NB4 (cell line): ENCODE measurements at regions not wholly inside any gene's neighbourhood (a gene's known extent, or its start where the extent isn't known, plus 50 kb on each side); places are given as distances from the start of the nearest gene placed in this dataset.

ENCODE experiments used
- CTCF ChIP-seq: IDR thresholded peaks from one replicate; pipeline ENCODE4 v1.5.1; 2012; ENCODE audit warnings: low read depth, low read length
- MAX ChIP-seq: IDR thresholded peaks from 2 replicates; pipeline ENCODE4 v1.6.1; 2011; ENCODE audit warnings: low read depth, low read length
- MYC ChIP-seq: IDR thresholded peaks from 2 replicates; pipeline ENCODE4 v1.6.1; 2011; ENCODE audit warnings: low read depth, low read length
- POLR2A ChIP-seq: IDR thresholded peaks from 2 replicates; pipeline ENCODE4 v1.6.1; 2011; ENCODE audit warnings: mild to moderate bottlenecking; ENCODE audit not compliant: insufficient read length; ENCODE audit errors: extremely low read depth

GRCh38 chr19:32291876-32292275, 53.5 kb upstream of the ZNF507 start:
- TF ChIP-seq CTCF (no peak), MAX (no peak), POLR2A (no peak), MYC (no peak)
